K562 (cell line): ENCODE measurements at regions not wholly inside any gene's neighbourhood (a gene's known extent, or its start where the extent isn't known, plus 50 kb on each side); places are given as distances from the start of the nearest gene placed in this dataset.

ENCODE experiments used
- CSDE1 ChIP-seq, 2 experiments: fragments of 450-650 bp; IDR thresholded peaks; 2 replicates each; pipeline ENCODE4 v1.6.1; 2016; ENCODE audit warnings: mild to moderate bottlenecking in 1 of 2
- DNMT1 ChIP-seq: fragments of 450-650 bp; IDR thresholded peaks from 2 replicates; pipeline ENCODE4 v1.6.1; 2016; ENCODE audit warnings: antibody characterized with exemption, mild to moderate bottlenecking
- ELF1 ChIP-seq: fragments of 200-800 bp; sonication (Bioruptor generic); IDR thresholded peaks from 2 replicates; pipeline ENCODE4 v1.6.1; 2016; ENCODE audit warnings: missing genetic modification characterization, missing compliant biosample characterization
- ETV5 ChIP-seq: sonication (generic); formaldehyde crosslinking; IDR thresholded peaks from 2 replicates; pipeline ENCODE4 v1.4.0; 2020; ENCODE audit warnings: low read depth, mild to moderate bottlenecking, missing genetic modification reagents
- HEY1 ChIP-seq: fragments of 250-450 bp; sonication (Bioruptor Pico); IDR thresholded peaks from 2 replicates; pipeline ENCODE4 v1.5.0; 2020; ENCODE audit warnings: mild to moderate bottlenecking, moderate library complexity, borderline replicate concordance
- KAT2B ChIP-seq: IDR thresholded peaks from one replicate; pipeline ENCODE4 v1.6.1; 2012; ENCODE audit warnings: low read depth, mild to moderate bottlenecking, control low read depth, inconsistent platforms, low read length, moderate library complexity
- KDM1A ChIP-seq, 2 experiments: fragments of 450-650 bp; IDR thresholded peaks; 2 replicates each; pipeline ENCODE4 v1.6.1; 2016; ENCODE audit warnings: mild to moderate bottlenecking in 2 of 2
- MEIS2 ChIP-seq: fragments of 450-650 bp; IDR thresholded peaks from 2 replicates; pipeline ENCODE4 v1.6.1; 2014; ENCODE audit warnings: mild to moderate bottlenecking; ENCODE audit not compliant: partially characterized antibody
- PHB2 ChIP-seq: fragments of 450-650 bp; IDR thresholded peaks from 2 replicates; pipeline ENCODE4 v1.6.1; 2017; ENCODE audit warnings: low read depth
- POLR2H ChIP-seq: IDR thresholded peaks from 2 replicates; pipeline ENCODE4 v1.6.1; 2016; ENCODE audit warnings: missing genetic modification characterization, low read depth, mild to moderate bottlenecking, control low read depth, missing compliant biosample characterization, moderate library complexity
- RUNX1 ChIP-seq: sonication (generic); IDR thresholded peaks from 2 replicates; pipeline ENCODE4 v1.6.1; 2016; ENCODE audit warnings: antibody characterized with exemption, low read depth
- SETDB1 ChIP-seq: IDR thresholded peaks from one replicate; pipeline ENCODE4 v1.6.1; 2012; ENCODE audit warnings: low read length, control low read depth, inconsistent platforms
- SIN3A ChIP-seq, 2 experiments: fragments of 150-350 bp in 1 of 2; IDR thresholded peaks; 2 replicates each; pipeline ENCODE4 v1.6.1; 2011 to 2016; ENCODE audit warnings: borderline replicate concordance in 2 of 2, low read depth in 2 of 2, low read length in 2 of 2, mild to moderate bottlenecking in 2 of 2, moderate library complexity in 2 of 2; ENCODE audit not compliant: control insufficient read depth in 1 of 2
- SP1 ChIP-seq: sonication (generic); formaldehyde crosslinking; IDR thresholded peaks from 2 replicates; pipeline ENCODE4 v1.8.1; 2022; ENCODE audit warnings: mild to moderate bottlenecking, missing genetic modification reagents
- SRSF7 ChIP-seq: fragments of 200-400 bp; formaldehyde crosslinking; optimal IDR thresholded peaks from 2 replicates; pipeline ENCODE3; 2017; ENCODE audit warnings: mild to moderate bottlenecking, low read depth, low read length
- TAF15 ChIP-seq: fragments of 200-400 bp; formaldehyde crosslinking; IDR thresholded peaks from 2 replicates; pipeline ENCODE4 v1.6.1; 2017; ENCODE audit warnings: mild to moderate bottlenecking, low read depth, low read length, moderate library complexity
- TAF9B ChIP-seq: fragments of 450-650 bp; IDR thresholded peaks from 2 replicates; pipeline ENCODE4 v1.6.1; 2018; ENCODE audit warnings: mild to moderate bottlenecking; ENCODE audit not compliant: partially characterized antibody
- ZMIZ1 ChIP-seq, 2 experiments: fragments of 150-350 bp in 1 of 2; IDR thresholded peaks; 2 replicates each; pipeline ENCODE4 v1.6.1; 2012 to 2016; ENCODE audit warnings: low read depth in 2 of 2, low read length in 2 of 2, mild to moderate bottlenecking in 1 of 2, moderate library complexity in 1 of 2
- ZNF583 ChIP-seq: fragments of 250-450 bp; sonication (Bioruptor Pico); IDR thresholded peaks from 2 replicates; pipeline ENCODE4 v1.4.0; 2020
- ZNF589 ChIP-seq: fragments of 200-800 bp; sonication (Bioruptor generic); IDR thresholded peaks from 2 replicates; pipeline ENCODE4 v1.6.1; 2016; ENCODE audit warnings: low read depth, missing genetic modification characterization, missing compliant biosample characterization
- ZNF644 ChIP-seq: fragments of 200-800 bp; sonication (Bioruptor generic); IDR thresholded peaks from 2 replicates; pipeline ENCODE4 v1.6.1; 2016; ENCODE audit warnings: low read depth, missing genetic modification characterization, missing compliant biosample characterization
- ZNF785 ChIP-seq: fragments of 250-450 bp; sonication (Bioruptor Pico); IDR thresholded peaks from 2 replicates; pipeline ENCODE4 v1.4.0; 2020; ENCODE audit warnings: mild to moderate bottlenecking
- ZNF79 ChIP-seq: fragments of 250-450 bp; sonication (Bioruptor Pico); IDR thresholded peaks from 2 replicates; pipeline ENCODE4 v1.4.0; 2020; ENCODE audit warnings: low read depth, mild to moderate bottlenecking, moderate library complexity
- TF ChIP-seq, protein P1 (sequence below): fragments of 450-650 bp; formaldehyde crosslinking; conservative IDR thresholded peaks from 2 replicates; pipeline ENCODE4 v1.4.0; 2022; ENCODE audit warnings: mild to moderate bottlenecking, missing genetic modification characterization

GRCh38 chr4:78691971-78692821 lies 84.0 kb upstream of the BMP2K start (continued):
- TF ChIP-seq TAF9B = peak; percentile 94
- peak in 1 of 2 experiments; percentile 100; a peak in 2 of 4 replicates for TF ChIP-seq ZMIZ1 (IDR thresholded peaks at IDR 0.05; ENCODE audit: low read depth in 2 of 2, low read length in 2 of 2)
- peak; percentile 62 for TF ChIP-seq KAT2B
- TF ChIP-seq SIN3A (IDR thresholded peaks at IDR 0.05; ENCODE audit: borderline replicate concordance in 2 of 2, control insufficient read depth in 1 of 2, low read depth in 2 of 2, low read length in 2 of 2) = no peak
- TF ChIP-seq KDM1A (IDR thresholded peaks at IDR 0.05) = peak; percentile 99 to 100
- TF ChIP-seq ELF1 = peak; percentile 64; the same call in 1 of the 2 replicates
- TF ChIP-seq MEIS2 = peak; percentile 100
- TF ChIP-seq ZNF583 (CRISPR knock-in tag) = peak; percentile 89
- peak; percentile 94 for TF ChIP-seq ETV5 (CRISPR knock-in tag)
- no peak for TF ChIP-seq ZNF79
- TF ChIP-seq PHB2 = peak; percentile 100
- TF ChIP-seq POLR2H = peak; percentile 82
- TF ChIP-seq SETDB1 = peak; percentile 31
- peak; percentile 98 for TF ChIP-seq ZNF589 (CRISPR knock-in tag)
- TF ChIP-seq CSDE1 (IDR thresholded peaks at IDR 0.05) = no peak; a peak in 1 of 4 replicates
- TF ChIP-seq RUNX1 = peak; percentile 99
- TF ChIP-seq TAF15 = no peak
- no peak for TF ChIP-seq SRSF7
- peak; percentile 86; the same call in 1 of the 2 replicates for TF ChIP-seq HEY1 (CRISPR knock-in tag)
- TF ChIP-seq ZNF785 (CRISPR knock-in tag) = no peak
- peak; percentile 81 for TF ChIP-seq SP1 (CRISPR knock-in tag)
- TF ChIP-seq, protein P1, sequence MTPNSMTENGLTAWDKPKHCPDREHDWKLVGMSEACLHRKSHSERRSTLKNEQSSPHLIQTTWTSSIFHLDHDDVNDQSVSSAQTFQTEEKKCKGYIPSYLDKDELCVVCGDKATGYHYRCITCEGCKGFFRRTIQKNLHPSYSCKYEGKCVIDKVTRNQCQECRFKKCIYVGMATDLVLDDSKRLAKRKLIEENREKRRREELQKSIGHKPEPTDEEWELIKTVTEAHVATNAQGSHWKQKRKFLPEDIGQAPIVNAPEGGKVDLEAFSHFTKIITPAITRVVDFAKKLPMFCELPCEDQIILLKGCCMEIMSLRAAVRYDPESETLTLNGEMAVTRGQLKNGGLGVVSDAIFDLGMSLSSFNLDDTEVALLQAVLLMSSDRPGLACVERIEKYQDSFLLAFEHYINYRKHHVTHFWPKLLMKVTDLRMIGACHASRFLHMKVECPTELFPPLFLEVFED = peak; percentile 97
- no peak for TF ChIP-seq DNMT1
- peak; percentile 98 for TF ChIP-seq ZNF644 (tag)
